ENCODE measurements at regions not wholly inside any gene's neighbourhood (a gene's known extent, or its start where the extent isn't known, plus 50 kb on each side); places are given as distances from the start of the nearest gene placed in this dataset.

- TF ChIP-seq POLR2A (IDR thresholded peaks at IDR 0.05; ENCODE audit: low read length) (no peak), GATA1 (IDR thresholded peaks at IDR 0.05; ENCODE audit: low read depth, low read length) (no peak)
Measured at GRCh38 chr2:198809976-198810375, 647.8 kb downstream of the SATB2 start.
